Epithelial cell of proximal tubule (primary cell): ENCODE measurements at regions not wholly inside any gene's neighbourhood (a gene's known extent, or its start where the extent isn't known, plus 50 kb on each side); places are given as distances from the start of the nearest gene placed in this dataset.

Source experiments
- DNase-seq: peaks from one replicate; pipeline ENCODE4 v3.0.0-alpha.2; 2011; ENCODE audit warnings: low read depth
- H3K4me3 ChIP-seq: 2 replicates; pipeline ENCODE4 v1.5.1; 2011; ENCODE audit warnings: low read depth, mild to moderate bottlenecking, low read length
- CTCF ChIP-seq: conservative IDR thresholded peaks from 2 replicates; pipeline ENCODE4 v1.5.1; 2012; ENCODE audit warnings: low read depth, mild to moderate bottlenecking, low read length

GRCh38 chr5:74174366-74174765 is 466.2 kb downstream of the ENC1 start:
- no peak for DNase-seq
- no peak for TF ChIP-seq CTCF
- H3K4me3 ChIP-seq, result no peak overlapping the region

GRCh38 chr5:74173665-74174064 is 466.9 kb downstream of the ENC1 start:
- no peak for DNase-seq
- no peak for TF ChIP-seq CTCF
- H3K4me3 ChIP-seq, result no peak overlapping the region

- no peak for TF ChIP-seq CTCF
- no peak for DNase-seq
- no peak overlapping the region for H3K4me3 ChIP-seq
These were observed 467.3 kb downstream of the ENC1 start for GRCh38 chr5:74173241-74173640.

GRCh38 chr5:74169701-74170100 is 470.8 kb downstream of the ENC1 start:
- no peak for DNase-seq
- H3K4me3 ChIP-seq, result no peak overlapping the region
- no peak for TF ChIP-seq CTCF

- H3K4me3 ChIP-seq, result no peak overlapping the region
- DNase-seq, result no peak
- TF ChIP-seq CTCF, result no peak
These were observed 472.6 kb downstream of the ENC1 start for GRCh38 chr5:74167930-74168315.

GRCh38 chr5:74167206-74167929 is 473.2 kb downstream of the ENC1 start:
- peak; percentile 2 for DNase-seq
- no peak overlapping the region for H3K4me3 ChIP-seq
- no peak for TF ChIP-seq CTCF

GRCh38 chr5:74166064-74166463 is 474.5 kb downstream of the ENC1 start:
- TF ChIP-seq CTCF, result no peak
- no peak for DNase-seq
- H3K4me3 ChIP-seq, result no peak overlapping the region
